EH (cell line): ENCODE measurements at regions not wholly inside any gene's neighbourhood (a gene's known extent, or its start where the extent isn't known, plus 50 kb on each side); places are given as distances from the start of the nearest gene placed in this dataset.
"Not testable (repeated sequence)": the region's sequence is repeated elsewhere in the genome, so short reads cannot be mapped to it uniquely, and the experiment has no call there.

Experiments
- DNase-seq: peaks from one replicate; pipeline ENCODE4 v3.0.0-alpha.2; 2015; ENCODE audit warnings: low read depth

GRCh38 chr2:198913394-198914152 lies 544.2 kb downstream of the SATB2 start:
- peak; percentile 16 for DNase-seq

GRCh38 chr2:198909525-198910267 lies 548.0 kb downstream of the SATB2 start:
- no peak for DNase-seq

- DNase-seq, result no peak
Observed at GRCh38 chr2:198905881-198906612, 551.7 kb downstream of the SATB2 start.

GRCh38 chr2:198901894-198902293 lies 555.8 kb downstream of the SATB2 start:
- DNase-seq, result no peak

GRCh38 chr2:198900141-198900540 lies 557.6 kb downstream of the SATB2 start:
- DNase-seq, result no peak

- DNase-seq, result no peak
Observed at GRCh38 chr2:198890490-198890889, 567.2 kb downstream of the SATB2 start.

- DNase-seq, result peak; percentile 49
Observed at GRCh38 chr2:198883604-198884003, 574.1 kb downstream of the SATB2 start.

GRCh38 chr2:198880986-198881385 lies 576.8 kb downstream of the SATB2 start:
- peak; percentile 62 for DNase-seq

GRCh38 chr2:198880421-198880820 lies 577.3 kb downstream of the SATB2 start:
- peak; percentile 46 for DNase-seq

GRCh38 chr2:198874472-198874858 lies 583.3 kb downstream of the SATB2 start:
- DNase-seq, result peak; percentile 42

- DNase-seq, result peak; percentile 87
Observed at GRCh38 chr2:198873503-198874471, 584.0 kb downstream of the SATB2 start.

GRCh38 chr2:198863655-198864054 lies 594.1 kb downstream of the SATB2 start:
- peak; percentile 65 for DNase-seq

- no peak for DNase-seq
Observed at GRCh38 chr2:198861080-198861479, 596.7 kb downstream of the SATB2 start.

- DNase-seq, result no peak
Observed at GRCh38 chr2:198857246-198857645, 600.5 kb downstream of the SATB2 start.

- DNase-seq, result not testable (repeated sequence)
Observed at GRCh38 chr2:198855746-198856145, 602.0 kb downstream of the SATB2 start.

GRCh38 chr2:198852248-198852647 lies 605.5 kb downstream of the SATB2 start:
- no peak for DNase-seq

GRCh38 chr2:198825534-198825933 lies 632.2 kb downstream of the SATB2 start:
- no peak for DNase-seq

GRCh38 chr2:198817536-198817935 lies 640.2 kb downstream of the SATB2 start:
- DNase-seq, result no peak

- no peak for DNase-seq
Observed at GRCh38 chr2:198815626-198816025, 642.1 kb downstream of the SATB2 start.

GRCh38 chr2:198811198-198811597 lies 646.5 kb downstream of the SATB2 start:
- no peak for DNase-seq

GRCh38 chr2:198809976-198810375 lies 647.8 kb downstream of the SATB2 start:
- DNase-seq, result no peak

- DNase-seq, result peak; percentile 73
Observed at GRCh38 chr2:198807131-198807530, 650.6 kb downstream of the SATB2 start.
